ENCODE measurements at regions not wholly inside any gene's neighbourhood (a gene's known extent, or its start where the extent isn't known, plus 50 kb on each side); places are given as distances from the start of the nearest gene placed in this dataset.

GRCh38 chr6:97914912-97915311 is 631.9 kb upstream of the MMS22L start:
- H3K36me3 ChIP-seq (ENCODE audit: low read length), result no peaks in the 10 kb centered on the region
- H3K9me3 ChIP-seq (ENCODE audit: insufficient read depth, low read length), result no peaks in the 10 kb centered on the region
- H3K4me3 ChIP-seq (ENCODE audit: insufficient read depth, low read length, poor library complexity, severe bottlenecking), result no peak overlapping the region
- no peak overlapping the region for H2AFZ ChIP-seq (ENCODE audit: low read depth, low read length, severe bottlenecking)
- H3K9me2 ChIP-seq (replicated peaks; ENCODE audit: insufficient read depth, low read length), result no peaks in the 10 kb centered on the region
- H3F3A ChIP-seq (ENCODE audit: insufficient read depth), result no peaks in the 10 kb centered on the region
- no peak overlapping the region for H3K9ac ChIP-seq (ENCODE audit: low read length)
- no peaks in the 10 kb centered on the region for H3K27me3 ChIP-seq (ENCODE audit: low read length)
- no peaks in the 10 kb centered on the region for H4K20me1 ChIP-seq (ENCODE audit: low read depth, low read length)
- H3K4me2 ChIP-seq (ENCODE audit: low read depth, low read length, poor library complexity, severe bottlenecking), result no peak overlapping the region
- H3K27ac ChIP-seq (ENCODE audit: low read depth, low read length), result no peak overlapping the region
- TF ChIP-seq EZH2phosphoT487 (conservative IDR thresholded peaks at IDR 0.05; ENCODE audit: low read length), result no peak
- no peak for TF ChIP-seq CTCF (IDR thresholded peaks at IDR 0.05; ENCODE audit: insufficient read depth, low read length, poor library complexity, severe bottlenecking)
- H3K79me2 ChIP-seq (ENCODE audit: insufficient read depth, low read length), result no peaks in the 10 kb centered on the region

- H3F3A ChIP-seq (ENCODE audit: insufficient read depth), result no peaks in the 10 kb centered on the region
- H3K4me3 ChIP-seq (ENCODE audit: insufficient read depth, low read length, poor library complexity, severe bottlenecking), result no peak overlapping the region
- H3K9ac ChIP-seq (ENCODE audit: low read length), result no peak overlapping the region
- no peaks in the 10 kb centered on the region for H3K9me2 ChIP-seq (replicated peaks; ENCODE audit: insufficient read depth, low read length)
- TF ChIP-seq CTCF (IDR thresholded peaks at IDR 0.05; ENCODE audit: insufficient read depth, low read length, poor library complexity, severe bottlenecking), result no peak
- TF ChIP-seq EZH2phosphoT487 (conservative IDR thresholded peaks at IDR 0.05; ENCODE audit: low read length), result no peak
- no peaks in the 10 kb centered on the region for H3K9me3 ChIP-seq (ENCODE audit: insufficient read depth, low read length)
- no peak overlapping the region for H3K4me2 ChIP-seq (ENCODE audit: low read depth, low read length, poor library complexity, severe bottlenecking)
- no peaks in the 10 kb centered on the region for H4K20me1 ChIP-seq (ENCODE audit: low read depth, low read length)
- no peaks in the 10 kb centered on the region for H3K79me2 ChIP-seq (ENCODE audit: insufficient read depth, low read length)
- no peak overlapping the region for H3K27ac ChIP-seq (ENCODE audit: low read depth, low read length)
- H3K27me3 ChIP-seq (ENCODE audit: low read length), result no peaks in the 10 kb centered on the region
- no peaks in the 10 kb centered on the region for H3K36me3 ChIP-seq (ENCODE audit: low read length)
- no peak overlapping the region for H2AFZ ChIP-seq (ENCODE audit: low read depth, low read length, severe bottlenecking)
Observed at GRCh38 chr6:97915537-97915936, 632.5 kb upstream of the MMS22L start.

- H3K9me3 ChIP-seq (ENCODE audit: insufficient read depth, low read length), result no peaks in the 10 kb centered on the region
- no peaks in the 10 kb centered on the region for H3K27me3 ChIP-seq (ENCODE audit: low read length)
- no peaks in the 10 kb centered on the region for H3K9me2 ChIP-seq (replicated peaks; ENCODE audit: insufficient read depth, low read length)
- no peak overlapping the region for H3K4me2 ChIP-seq (ENCODE audit: low read depth, low read length, poor library complexity, severe bottlenecking)
- H3K4me3 ChIP-seq (ENCODE audit: insufficient read depth, low read length, poor library complexity, severe bottlenecking), result no peak overlapping the region
- no peaks in the 10 kb centered on the region for H4K20me1 ChIP-seq (ENCODE audit: low read depth, low read length)
- H3K79me2 ChIP-seq (ENCODE audit: insufficient read depth, low read length), result no peaks in the 10 kb centered on the region
- no peaks in the 10 kb centered on the region for H3F3A ChIP-seq (ENCODE audit: insufficient read depth)
- TF ChIP-seq EZH2phosphoT487 (conservative IDR thresholded peaks at IDR 0.05; ENCODE audit: low read length), result no peak
- TF ChIP-seq CTCF (IDR thresholded peaks at IDR 0.05; ENCODE audit: insufficient read depth, low read length, poor library complexity, severe bottlenecking), result no peak
- H2AFZ ChIP-seq (ENCODE audit: low read depth, low read length, severe bottlenecking), result no peak overlapping the region
- no peak overlapping the region for H3K9ac ChIP-seq (ENCODE audit: low read length)
- H3K27ac ChIP-seq (ENCODE audit: low read depth, low read length), result no peak overlapping the region
- no peaks in the 10 kb centered on the region for H3K36me3 ChIP-seq (ENCODE audit: low read length)
Observed at GRCh38 chr6:97917369-97917768, 634.4 kb upstream of the MMS22L start.

GRCh38 chr6:97919046-97919445 is 636.0 kb upstream of the MMS22L start:
- TF ChIP-seq EZH2phosphoT487 (conservative IDR thresholded peaks at IDR 0.05; ENCODE audit: low read length) (no peak), CTCF (IDR thresholded peaks at IDR 0.05; ENCODE audit: insufficient read depth, low read length, poor library complexity, severe bottlenecking) (no peak)
- Histone ChIP-seq H2AFZ (ENCODE audit: low read depth, low read length, severe bottlenecking) (no peak overlapping the region), H3K9me3 (ENCODE audit: insufficient read depth, low read length) (no peaks in the 10 kb centered on the region), H3K9me2 (replicated peaks; ENCODE audit: insufficient read depth, low read length) (no peaks in the 10 kb centered on the region), H3F3A (ENCODE audit: insufficient read depth) (no peaks in the 10 kb centered on the region), H3K4me2 (ENCODE audit: low read depth, low read length, poor library complexity, severe bottlenecking) (no peak overlapping the region), H3K4me3 (ENCODE audit: insufficient read depth, low read length, poor library complexity, severe bottlenecking) (no peak overlapping the region), H3K27me3 (ENCODE audit: low read length) (no peaks in the 10 kb centered on the region), H3K79me2 (ENCODE audit: insufficient read depth, low read length) (no peaks in the 10 kb centered on the region), H3K9ac (ENCODE audit: low read length) (no peak overlapping the region), H3K27ac (ENCODE audit: low read depth, low read length) (no peak overlapping the region), H4K20me1 (ENCODE audit: low read depth, low read length) (no peaks in the 10 kb centered on the region), H3K36me3 (ENCODE audit: low read length) (no peaks in the 10 kb centered on the region)
